ENCODE measurements at regions not wholly inside any gene's neighbourhood (a gene's known extent, or its start where the extent isn't known, plus 50 kb on each side); places are given as distances from the start of the nearest gene placed in this dataset.

DNA sequence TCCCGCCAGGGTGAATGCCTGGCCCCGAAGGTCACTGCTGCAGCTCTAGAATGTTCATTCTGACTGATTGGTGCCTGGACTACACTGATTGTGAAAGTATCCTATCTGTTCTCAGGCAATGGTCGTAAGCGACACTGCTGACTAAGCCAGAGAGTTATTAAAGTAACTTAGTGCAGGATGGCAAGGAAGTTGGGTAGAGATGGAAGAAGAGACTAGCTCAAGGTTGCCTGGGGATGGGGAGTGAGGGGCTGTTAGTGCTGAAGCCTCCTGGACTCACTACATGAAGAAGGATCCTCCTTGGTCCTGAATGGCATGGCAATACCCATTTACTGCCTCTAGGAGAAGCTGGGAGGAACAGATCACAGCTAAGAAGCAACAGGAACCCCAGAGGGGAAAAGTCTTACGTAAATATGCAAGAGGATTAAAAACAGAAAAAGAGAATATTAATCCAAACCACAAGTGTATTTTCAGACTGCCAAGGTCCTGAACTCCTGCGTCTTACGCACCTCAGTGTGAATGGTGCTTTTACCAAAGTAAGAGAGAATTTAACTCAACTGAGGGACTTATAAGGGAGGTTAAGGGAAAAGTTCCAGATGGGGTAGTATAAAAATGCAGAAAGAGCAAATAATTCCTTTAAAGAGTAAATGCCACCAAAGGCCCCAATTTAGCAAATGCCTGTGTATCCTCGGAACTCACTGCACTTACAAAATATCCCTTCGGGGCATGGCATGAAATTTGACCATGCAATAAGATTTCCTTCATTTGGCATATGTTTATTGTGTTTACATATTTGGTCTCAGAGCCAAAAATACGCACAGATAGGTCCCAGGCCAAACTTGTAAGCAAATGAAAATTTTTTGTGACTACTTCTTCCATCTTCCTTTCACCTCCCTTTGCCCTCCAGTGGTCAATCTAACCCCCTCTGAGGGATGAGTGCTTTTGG is 64.0 kb upstream of the DGKG start:
- Histone ChIP-seq H3K4me3 (ENCODE audit: low read depth, low read length) (no peak overlapping the region), H3K27me3 (ENCODE audit: control insufficient read depth, insufficient read depth, low read length) (no peaks in the 10 kb centered on the region), H3K36me3 (ENCODE audit: control insufficient read depth, insufficient read depth, low read length) (no peaks in the 10 kb centered on the region)
- TF ChIP-seq, protein P1, sequence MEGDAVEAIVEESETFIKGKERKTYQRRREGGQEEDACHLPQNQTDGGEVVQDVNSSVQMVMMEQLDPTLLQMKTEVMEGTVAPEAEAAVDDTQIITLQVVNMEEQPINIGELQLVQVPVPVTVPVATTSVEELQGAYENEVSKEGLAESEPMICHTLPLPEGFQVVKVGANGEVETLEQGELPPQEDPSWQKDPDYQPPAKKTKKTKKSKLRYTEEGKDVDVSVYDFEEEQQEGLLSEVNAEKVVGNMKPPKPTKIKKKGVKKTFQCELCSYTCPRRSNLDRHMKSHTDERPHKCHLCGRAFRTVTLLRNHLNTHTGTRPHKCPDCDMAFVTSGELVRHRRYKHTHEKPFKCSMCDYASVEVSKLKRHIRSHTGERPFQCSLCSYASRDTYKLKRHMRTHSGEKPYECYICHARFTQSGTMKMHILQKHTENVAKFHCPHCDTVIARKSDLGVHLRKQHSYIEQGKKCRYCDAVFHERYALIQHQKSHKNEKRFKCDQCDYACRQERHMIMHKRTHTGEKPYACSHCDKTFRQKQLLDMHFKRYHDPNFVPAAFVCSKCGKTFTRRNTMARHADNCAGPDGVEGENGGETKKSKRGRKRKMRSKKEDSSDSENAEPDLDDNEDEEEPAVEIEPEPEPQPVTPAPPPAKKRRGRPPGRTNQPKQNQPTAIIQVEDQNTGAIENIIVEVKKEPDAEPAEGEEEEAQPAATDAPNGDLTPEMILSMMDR (IDR thresholded peaks at IDR 0.05; ENCODE audit: insufficient read depth, low read depth, low read length), result peak; percentile 61
- ChIA-PET CTCF (interaction anchor here (0.8 to 2.0 kb wide), 5 partner anchors 14 to 65 kb away, joined by 3 to 6 read pairs (median 4); no protein-coding TSS in a partner anchor), POLR2A (no interaction called here)
- peak; percentile 83 for DNase-seq (ENCODE audit: low read depth)

DNA sequence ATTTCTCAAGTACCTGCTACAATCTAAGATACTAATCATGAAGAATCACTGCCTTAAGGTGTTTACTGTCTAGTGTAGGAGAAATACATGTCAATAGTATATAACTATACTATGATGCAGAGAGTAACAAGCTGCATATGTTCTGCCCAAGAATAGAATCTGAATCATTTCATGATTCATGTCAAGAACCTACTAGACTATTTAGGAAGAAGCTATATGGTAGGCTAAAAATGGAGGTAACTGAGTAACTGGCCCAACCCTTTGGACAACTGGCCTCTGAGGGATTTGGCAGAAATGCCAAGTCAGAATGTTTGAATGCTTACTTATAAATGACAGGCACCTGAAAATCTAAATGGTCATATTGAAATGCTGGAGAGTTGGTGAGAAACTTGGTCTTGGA is 59.9 kb upstream of the DGKG start:
- POLR2A ChIA-PET, result no interaction called here
- CTCF ChIA-PET, result no interaction called here
- no peaks in the 10 kb centered on the region for H3K27me3 ChIP-seq (ENCODE audit: control insufficient read depth, insufficient read depth, low read length)
- H3K36me3 ChIP-seq (ENCODE audit: control insufficient read depth, insufficient read depth, low read length), result no peaks in the 10 kb centered on the region
- TF ChIP-seq, protein P1 (IDR thresholded peaks at IDR 0.05; ENCODE audit: insufficient read depth, low read depth, low read length), result no peak
- no peak overlapping the region for H3K4me3 ChIP-seq (ENCODE audit: low read depth, low read length)
- DNase-seq (ENCODE audit: low read depth), result no peak

DNA sequence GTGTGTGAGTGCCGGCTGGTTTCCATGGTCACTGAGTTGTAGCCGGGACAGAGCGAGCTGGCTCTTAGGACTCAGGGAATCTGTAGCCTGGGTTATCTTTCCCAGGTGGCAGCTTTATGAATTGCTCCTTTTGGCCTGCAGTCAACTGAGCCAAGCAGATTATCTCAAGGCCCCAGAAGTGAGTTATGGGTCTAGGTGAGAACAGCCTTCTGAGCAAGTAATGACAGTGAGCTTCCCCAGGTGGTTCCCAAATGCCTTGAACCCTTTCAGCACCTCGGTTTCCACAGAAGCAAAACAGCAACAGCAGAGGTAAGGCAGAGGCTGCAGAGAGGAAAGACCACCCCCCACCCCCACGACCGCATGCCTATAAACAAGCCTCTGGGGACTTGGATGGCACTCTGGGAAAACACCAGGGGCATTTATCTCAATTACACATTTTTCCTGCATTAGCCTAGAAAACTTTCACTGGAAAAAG is 56.7 kb upstream of the DGKG start:
- ChIA-PET POLR2A (no interaction called here), CTCF (interaction anchor here (0.9 to 1.2 kb wide), 3 partner anchors 9 to 14 kb away, joined by 3 read pairs; no protein-coding TSS in a partner anchor)
- no peaks in the 10 kb centered on the region for H3K36me3 ChIP-seq (ENCODE audit: control insufficient read depth, insufficient read depth, low read length)
- no peaks in the 10 kb centered on the region for H3K27me3 ChIP-seq (ENCODE audit: control insufficient read depth, insufficient read depth, low read length)
- H3K4me3 ChIP-seq (ENCODE audit: low read depth, low read length), result no peak overlapping the region
- TF ChIP-seq, protein P1 (IDR thresholded peaks at IDR 0.05; ENCODE audit: insufficient read depth, low read depth, low read length), result no peak
- DNase-seq (ENCODE audit: low read depth), result no peak

DNA sequence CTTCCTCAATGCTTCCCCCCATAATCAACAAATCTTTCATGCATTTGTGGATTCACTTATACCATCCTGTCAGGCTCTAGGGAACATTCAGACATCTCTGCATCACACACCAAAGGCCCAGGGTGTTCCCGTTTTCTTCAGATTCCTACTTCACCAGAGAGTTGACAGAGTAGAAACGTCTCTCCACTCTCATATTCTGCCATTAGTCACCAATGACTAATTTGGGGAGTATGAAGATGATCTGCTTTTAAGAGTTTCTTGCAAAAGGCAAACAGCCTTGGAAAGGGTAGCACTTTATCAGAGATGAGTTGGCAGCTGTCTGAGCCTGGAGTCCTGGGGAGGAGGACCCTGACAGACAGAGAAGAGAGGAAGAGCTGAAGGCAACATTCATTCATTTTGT is 55.8 kb upstream of the DGKG start:
- H3K36me3 ChIP-seq (ENCODE audit: control insufficient read depth, insufficient read depth, low read length), result no peaks in the 10 kb centered on the region
- ChIA-PET POLR2A (no interaction called here), CTCF (no interaction called here)
- TF ChIP-seq, protein P1 (IDR thresholded peaks at IDR 0.05; ENCODE audit: insufficient read depth, low read depth, low read length), result no peak
- peak; percentile 72 for DNase-seq (ENCODE audit: low read depth)
- H3K27me3 ChIP-seq (ENCODE audit: control insufficient read depth, insufficient read depth, low read length), result peaks cover 2% of the 10 kb centered on the region; the same call in 1 of the 2 replicates
- H3K4me3 ChIP-seq (ENCODE audit: low read depth, low read length), result no peak overlapping the region

DNA sequence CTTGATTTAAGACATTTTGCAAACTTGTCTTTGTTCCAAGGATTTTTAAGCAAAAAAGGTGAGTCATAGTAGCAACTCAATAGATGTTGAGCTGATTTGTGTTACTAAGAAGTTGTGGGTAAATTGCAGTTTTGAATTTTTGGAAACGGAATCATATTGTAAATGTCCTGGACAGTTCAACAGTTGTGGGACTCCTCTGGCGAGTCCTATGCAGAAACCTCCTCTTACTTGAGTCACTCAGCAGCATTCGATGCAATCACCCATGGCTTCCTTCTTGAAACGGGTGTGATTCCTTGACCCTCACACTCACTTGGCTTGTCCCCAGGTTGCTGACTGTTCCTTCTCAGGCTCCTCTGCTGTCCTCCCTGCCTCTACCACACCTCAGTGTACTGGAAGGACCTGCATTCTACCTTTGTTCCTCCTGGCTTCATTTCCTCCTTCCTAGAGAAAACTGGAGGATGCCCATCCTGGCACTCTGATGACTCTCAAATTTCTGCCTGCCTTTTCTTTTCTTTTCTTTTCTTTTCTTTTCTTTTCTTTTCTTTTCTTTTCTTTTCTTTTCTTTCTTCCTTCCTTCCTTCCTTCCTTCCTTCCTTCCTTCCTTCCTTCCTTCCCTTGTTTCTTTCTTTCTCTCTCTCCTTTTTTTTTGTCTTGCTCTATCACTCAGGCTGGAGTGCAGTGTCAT is 52.8 kb upstream of the DGKG start:
- peaks cover 7% of the 10 kb centered on the region for H3K27me3 ChIP-seq (ENCODE audit: control insufficient read depth, insufficient read depth, low read length)
- peak; percentile 65 for DNase-seq (ENCODE audit: low read depth)
- ChIA-PET POLR2A (no interaction called here), CTCF (interaction anchor here (0.6 kb wide), 1 partner anchor 80 kb away, joined by 3 read pairs; no protein-coding TSS in a partner anchor)
- TF ChIP-seq, protein P1 (IDR thresholded peaks at IDR 0.05; ENCODE audit: insufficient read depth, low read depth, low read length), result no peak
- no peaks in the 10 kb centered on the region for H3K36me3 ChIP-seq (ENCODE audit: control insufficient read depth, insufficient read depth, low read length)
- no peak overlapping the region for H3K4me3 ChIP-seq (ENCODE audit: low read depth, low read length)

Measured in BJ (cell line).